ENCODE measurements at regions not wholly inside any gene's neighbourhood (a gene's known extent, or its start where the extent isn't known, plus 50 kb on each side); places are given as distances from the start of the nearest gene placed in this dataset.

GRCh38 chr14:80117876-80118275 is 93.4 kb downstream of the DIO2 start:
- no peak for DNase-seq (ENCODE audit: extremely low read depth, low read depth)
- TF ChIP-seq CTCF (IDR thresholded peaks at IDR 0.05; ENCODE audit: low read depth, low read length, missing control alignments): no peak
- H3K4me3 ChIP-seq (replicated peaks; ENCODE audit: low read depth, low read length): no peak overlapping the region

GRCh38 chr14:80116157-80116556 is 95.1 kb downstream of the DIO2 start:
- H3K4me3 ChIP-seq (replicated peaks; ENCODE audit: low read depth, low read length): no peak overlapping the region
- TF ChIP-seq CTCF (IDR thresholded peaks at IDR 0.05; ENCODE audit: low read depth, low read length, missing control alignments): no peak
- no peak for DNase-seq (ENCODE audit: extremely low read depth, low read depth)

- DNase-seq (ENCODE audit: extremely low read depth, low read depth): no peak
- no peak overlapping the region for H3K4me3 ChIP-seq (replicated peaks; ENCODE audit: low read depth, low read length)
- no peak for TF ChIP-seq CTCF (IDR thresholded peaks at IDR 0.05; ENCODE audit: low read depth, low read length, missing control alignments)
These were observed 100.6 kb downstream of the DIO2 start for GRCh38 chr14:80110721-80111120.

- DNase-seq (ENCODE audit: extremely low read depth, low read depth): no peak
- TF ChIP-seq CTCF (IDR thresholded peaks at IDR 0.05; ENCODE audit: low read depth, low read length, missing control alignments): no peak
These were observed 102.2 kb downstream of the DIO2 start for GRCh38 chr14:80109055-80109454.

GRCh38 chr14:80108430-80108829 is 102.9 kb downstream of the DIO2 start:
- no peak for DNase-seq (ENCODE audit: extremely low read depth, low read depth)
- no peak overlapping the region for H3K4me3 ChIP-seq (replicated peaks; ENCODE audit: low read depth, low read length)
- TF ChIP-seq CTCF (IDR thresholded peaks at IDR 0.05; ENCODE audit: low read depth, low read length, missing control alignments): no peak

More at GRCh38 chr14:80109055-80109454, 102.2 kb downstream of the DIO2 start:
- H3K4me3 ChIP-seq (replicated peaks; ENCODE audit: low read depth, low read length): no peak overlapping the region

GRCh38 chr14:80105488-80105994 is 105.8 kb downstream of the DIO2 start:
- no peak overlapping the region for H3K4me3 ChIP-seq (replicated peaks; ENCODE audit: low read depth, low read length)
- no peak for TF ChIP-seq CTCF (IDR thresholded peaks at IDR 0.05; ENCODE audit: low read depth, low read length, missing control alignments)
- DNase-seq (ENCODE audit: extremely low read depth, low read depth): no peak

- no peak for DNase-seq (ENCODE audit: extremely low read depth, low read depth)
- no peak overlapping the region for H3K4me3 ChIP-seq (replicated peaks; ENCODE audit: low read depth, low read length)
- TF ChIP-seq CTCF (IDR thresholded peaks at IDR 0.05; ENCODE audit: low read depth, low read length, missing control alignments): no peak
These were observed 109.5 kb downstream of the DIO2 start for GRCh38 chr14:80101835-80102234.

Data from HFF-Myc (cell line).